GM23338 (cell line): ENCODE measurements at regions not wholly inside any gene's neighbourhood (a gene's known extent, or its start where the extent isn't known, plus 50 kb on each side); places are given as distances from the start of the nearest gene placed in this dataset.

ENCODE experiments used
- ATAC-seq: fragments of 200-7000 bp; cut with Tn5 transposase; 3 replicates; pipeline ENCODE4 v1.9.1; 2020
- DNase-seq: peaks from one replicate; pipeline ENCODE4 v3.0.0-alpha.2; 2015; ENCODE audit warnings: low spot score
- H2AFZ ChIP-seq: fragments of 200-600 bp; sonication (generic); 2 replicates; pipeline ENCODE4 v1.8.0; 2016; ENCODE audit warnings: antibody characterized with exemption, mild to moderate bottlenecking, moderate library complexity
- H3F3A ChIP-seq: fragments of 200-600 bp; sonication (generic); replicated peaks from 2 replicates; pipeline ENCODE4 v1.8.0; 2017; ENCODE audit warnings: antibody characterized with exemption, mixed run types, low read depth
- H3K27ac ChIP-seq: fragments of 200-600 bp; sonication (generic); 2 replicates; pipeline ENCODE4 v1.6.1; 2016; ENCODE audit warnings: low read depth
- H3K27me3 ChIP-seq: fragments of 200-600 bp; sonication (generic); 2 replicates; pipeline ENCODE4 v1.8.0; 2016; ENCODE audit warnings: mild to moderate bottlenecking, mixed run types, moderate library complexity; ENCODE audit not compliant: insufficient read depth
- H3K36me3 ChIP-seq: fragments of 200-600 bp; sonication (generic); 2 replicates; pipeline ENCODE4 v1.8.0; 2016; ENCODE audit warnings: mild to moderate bottlenecking; ENCODE audit not compliant: insufficient read depth
- H3K4me1 ChIP-seq: fragments of 200-600 bp; sonication (generic); 2 replicates; pipeline ENCODE4 v1.8.0; 2016; ENCODE audit warnings: mild to moderate bottlenecking, moderate library complexity; ENCODE audit not compliant: insufficient read depth
- H3K4me2 ChIP-seq: fragments of 200-600 bp; sonication (generic); 2 replicates; pipeline ENCODE4 v1.7.1; 2017; ENCODE audit warnings: mixed run types
- H3K4me3 ChIP-seq: fragments of 200-600 bp; sonication (generic); 2 replicates; pipeline ENCODE4 v1.6.1; 2016; ENCODE audit warnings: mixed run types
- H3K79me2 ChIP-seq: fragments of 200-600 bp; sonication (generic); replicated peaks from 2 replicates; pipeline ENCODE4 v1.8.0; 2017; ENCODE audit warnings: mild to moderate bottlenecking; ENCODE audit not compliant: insufficient read depth
- H3K9me2 ChIP-seq: fragments of 200-600 bp; sonication (generic); 2 replicates; pipeline ENCODE4 v1.8.0; 2017; ENCODE audit not compliant: insufficient read depth
- H4K20me1 ChIP-seq: fragments of 200-600 bp; sonication (generic); replicated peaks from 2 replicates; pipeline ENCODE4 v1.8.0; 2017; ENCODE audit warnings: mild to moderate bottlenecking; ENCODE audit not compliant: insufficient read depth
- H3K27ac Mint-ChIP-seq: 2 replicates; pipeline ENCODE4 v1.8.0; 2020; ENCODE audit warnings: inconsistent platforms, mild to moderate bottlenecking, moderate library complexity, mixed read lengths
- H3K27me3 Mint-ChIP-seq: 3 replicates; pipeline ENCODE4 v1.8.0; 2022; ENCODE audit warnings: low read depth, mild to moderate bottlenecking, moderate library complexity, mixed read lengths, inconsistent platforms; ENCODE audit not compliant: insufficient read depth, poor library complexity
- H3K36me3 Mint-ChIP-seq: 3 replicates; pipeline ENCODE4 v1.8.0; 2021; ENCODE audit warnings: low read depth, mild to moderate bottlenecking, inconsistent platforms, moderate library complexity, mixed read lengths
- H3K4me1 Mint-ChIP-seq: 3 replicates; pipeline ENCODE4 v1.8.0; 2020; ENCODE audit warnings: mild to moderate bottlenecking, inconsistent platforms, mixed read lengths
- H3K4me3 Mint-ChIP-seq: 3 replicates; pipeline ENCODE4 v1.8.0; 2021; ENCODE audit warnings: moderate library complexity, mild to moderate bottlenecking, inconsistent platforms, mixed read lengths
- H3K9me3 Mint-ChIP-seq: 3 replicates; pipeline ENCODE4 v1.8.0; 2020; ENCODE audit warnings: moderate library complexity, mild to moderate bottlenecking, inconsistent platforms, mixed read lengths
- CREB1 ChIP-seq: fragments of 250-450 bp; sonication (Bioruptor Pico); IDR thresholded peaks from 2 replicates; pipeline ENCODE4 v1.5.0; 2020; ENCODE audit warnings: low read depth, mild to moderate bottlenecking, moderate library complexity
- CTCF ChIP-seq, 2 experiments: fragments of 200-600 bp in 1 of 2; sonication (generic) in 1 of 2; conservative IDR thresholded peaks; 2 replicates each; pipeline versions ENCODE4 v1.5.1 to v1.6.1; 2016 to 2017; ENCODE audit warnings: antibody characterized with exemption in 2 of 2, low read depth in 2 of 2, mild to moderate bottlenecking in 2 of 2, moderate library complexity in 1 of 2
- ETS1 ChIP-seq: IDR thresholded peaks from 2 replicates; pipeline ENCODE4 v1.6.1; 2016; ENCODE audit warnings: antibody characterized with exemption
- EZH2 ChIP-seq: fragments of 200-600 bp; sonication (generic); IDR thresholded peaks from one replicate; pipeline ENCODE4 v1.8.0; 2017; ENCODE audit warnings: antibody characterized with exemption, mild to moderate bottlenecking, low read depth; ENCODE audit not compliant: unreplicated experiment
- EZH2phosphoT487 ChIP-seq: fragments of 200-600 bp; sonication (generic); IDR thresholded peaks from one replicate; pipeline ENCODE4 v1.8.1; 2018; ENCODE audit warnings: antibody characterized with exemption; ENCODE audit not compliant: unreplicated experiment
- JUNB ChIP-seq: IDR thresholded peaks from one replicate; pipeline ENCODE4 v1.6.1; 2016; ENCODE audit warnings: antibody characterized with exemption; ENCODE audit not compliant: unreplicated experiment
- NANOG ChIP-seq: IDR thresholded peaks from 2 replicates; pipeline ENCODE4 v1.6.1; 2016; ENCODE audit warnings: antibody characterized with exemption, borderline replicate concordance
- POLR2AphosphoS5 ChIP-seq: IDR thresholded peaks from 2 replicates; pipeline ENCODE4 v1.6.1; 2016; ENCODE audit warnings: antibody characterized with exemption, low read depth
- STAT1 ChIP-seq: IDR thresholded peaks from one replicate; pipeline ENCODE4 v1.6.1; 2016; ENCODE audit warnings: antibody characterized with exemption; ENCODE audit not compliant: unreplicated experiment
- ZNF114 ChIP-seq: fragments of 250-450 bp; sonication (Bioruptor Pico); IDR thresholded peaks from 2 replicates; pipeline ENCODE4 v1.5.0; 2020; ENCODE audit warnings: mild to moderate bottlenecking, moderate library complexity
- ZNF331 ChIP-seq: fragments of 250-450 bp; sonication (Bioruptor Pico); IDR thresholded peaks from 2 replicates; pipeline ENCODE4 v1.5.0; 2020; ENCODE audit warnings: low read depth, mild to moderate bottlenecking, moderate library complexity
- ZNF462 ChIP-seq: fragments of 250-450 bp; sonication (Bioruptor Pico); IDR thresholded peaks from 2 replicates; pipeline ENCODE4 v1.5.0; 2020; ENCODE audit warnings: mild to moderate bottlenecking, moderate library complexity
- TF ChIP-seq, protein P1 (sequence below): IDR thresholded peaks from one replicate; pipeline ENCODE4 v1.6.1; 2018; ENCODE audit warnings: antibody characterized with exemption; ENCODE audit not compliant: unreplicated experiment

GRCh38 chr3:164222197-164222596 lies 856.1 kb downstream of the SI start:
- Mint-ChIP-seq H3K36me3 (peaks cover 14% of the 10 kb centered on the region; the same call in 2 of the 3 replicates), H3K27ac (no peak overlapping the region; the same call in 1 of the 2 replicates), H3K9me3 (peaks cover 19% of the 10 kb centered on the region), H3K4me3 (no peak overlapping the region), H3K4me1 (peaks cover 16% of the 10 kb centered on the region; the same call in 2 of the 3 replicates), H3K27me3 (no peaks in the 10 kb centered on the region)
- Histone ChIP-seq H3K4me3 (no peak overlapping the region), H3K4me2 (0 out of 2 replicates have a peak overlapping the region, but pooled peaks have one; percentile 4), H3K4me1 (peaks cover 20% of the 10 kb centered on the region), H4K20me1 (no peaks in the 10 kb centered on the region), H3K79me2 (no peaks in the 10 kb centered on the region), H3K36me3 (no peaks in the 10 kb centered on the region), H3K27ac (no peak overlapping the region), H3F3A (no peaks in the 10 kb centered on the region), H2AFZ (peak overlapping the region; percentile 14; the same call in 1 of the 2 replicates), H3K27me3 (no peaks in the 10 kb centered on the region), H3K9me2 (0 out of 2 replicates have a peak, but pooled peaks cover 3% of the 10 kb centered on the region)
- DNase-seq (no peak), ATAC-seq (no peak)
- TF ChIP-seq ETS1 (no peak), EZH2 (no peak), ZNF331 (no peak), JUNB (no peak), CREB1 (no peak), ZNF462 (CRISPR knock-in tag) (no peak), EZH2phosphoT487 (no peak), CTCF (conservative IDR thresholded peaks at IDR 0.05; ENCODE audit: low read depth in 2 of 2) (no peak), NANOG (no peak), ZNF114 (no peak), STAT1 (no peak), POLR2AphosphoS5 (no peak)
- TF ChIP-seq, protein P1, sequence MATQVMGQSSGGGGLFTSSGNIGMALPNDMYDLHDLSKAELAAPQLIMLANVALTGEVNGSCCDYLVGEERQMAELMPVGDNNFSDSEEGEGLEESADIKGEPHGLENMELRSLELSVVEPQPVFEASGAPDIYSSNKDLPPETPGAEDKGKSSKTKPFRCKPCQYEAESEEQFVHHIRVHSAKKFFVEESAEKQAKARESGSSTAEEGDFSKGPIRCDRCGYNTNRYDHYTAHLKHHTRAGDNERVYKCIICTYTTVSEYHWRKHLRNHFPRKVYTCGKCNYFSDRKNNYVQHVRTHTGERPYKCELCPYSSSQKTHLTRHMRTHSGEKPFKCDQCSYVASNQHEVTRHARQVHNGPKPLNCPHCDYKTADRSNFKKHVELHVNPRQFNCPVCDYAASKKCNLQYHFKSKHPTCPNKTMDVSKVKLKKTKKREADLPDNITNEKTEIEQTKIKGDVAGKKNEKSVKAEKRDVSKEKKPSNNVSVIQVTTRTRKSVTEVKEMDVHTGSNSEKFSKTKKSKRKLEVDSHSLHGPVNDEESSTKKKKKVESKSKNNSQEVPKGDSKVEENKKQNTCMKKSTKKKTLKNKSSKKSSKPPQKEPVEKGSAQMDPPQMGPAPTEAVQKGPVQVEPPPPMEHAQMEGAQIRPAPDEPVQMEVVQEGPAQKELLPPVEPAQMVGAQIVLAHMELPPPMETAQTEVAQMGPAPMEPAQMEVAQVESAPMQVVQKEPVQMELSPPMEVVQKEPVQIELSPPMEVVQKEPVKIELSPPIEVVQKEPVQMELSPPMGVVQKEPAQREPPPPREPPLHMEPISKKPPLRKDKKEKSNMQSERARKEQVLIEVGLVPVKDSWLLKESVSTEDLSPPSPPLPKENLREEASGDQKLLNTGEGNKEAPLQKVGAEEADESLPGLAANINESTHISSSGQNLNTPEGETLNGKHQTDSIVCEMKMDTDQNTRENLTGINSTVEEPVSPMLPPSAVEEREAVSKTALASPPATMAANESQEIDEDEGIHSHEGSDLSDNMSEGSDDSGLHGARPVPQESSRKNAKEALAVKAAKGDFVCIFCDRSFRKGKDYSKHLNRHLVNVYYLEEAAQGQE = no peak
